ENCODE measurements at regions not wholly inside any gene's neighbourhood (a gene's known extent, or its start where the extent isn't known, plus 50 kb on each side); places are given as distances from the start of the nearest gene placed in this dataset.

DNA sequence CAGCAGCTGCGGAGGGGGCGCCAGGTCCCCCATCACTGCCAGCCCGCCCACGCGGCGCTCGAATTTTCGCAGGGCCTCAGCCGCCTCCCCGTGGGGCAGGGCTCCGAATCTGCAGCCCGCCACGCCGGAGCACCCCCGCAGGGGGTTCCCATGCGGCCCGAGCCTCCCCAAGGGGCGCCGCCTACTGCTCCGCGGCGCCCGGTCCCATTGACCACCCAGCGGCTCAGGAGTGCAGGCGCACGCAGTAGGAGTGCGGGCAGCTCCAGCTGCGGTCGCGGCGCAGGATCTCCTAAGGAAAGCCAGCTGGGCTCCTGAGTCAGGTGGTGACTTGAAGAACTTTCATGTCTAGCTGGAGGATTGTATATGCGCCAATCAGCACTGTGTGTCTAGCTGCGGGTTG, 155.3 kb upstream of the RREB1 start:
- no peak for TF ChIP-seq CTCF (IDR thresholded peaks at IDR 0.05)
- no peak for TF ChIP-seq POLR2A (IDR thresholded peaks at IDR 0.05)

All from uterus (tissue), 2 donors.